ENCODE measurements at regions not wholly inside any gene's neighbourhood (a gene's known extent, or its start where the extent isn't known, plus 50 kb on each side); places are given as distances from the start of the nearest gene placed in this dataset.

DNA sequence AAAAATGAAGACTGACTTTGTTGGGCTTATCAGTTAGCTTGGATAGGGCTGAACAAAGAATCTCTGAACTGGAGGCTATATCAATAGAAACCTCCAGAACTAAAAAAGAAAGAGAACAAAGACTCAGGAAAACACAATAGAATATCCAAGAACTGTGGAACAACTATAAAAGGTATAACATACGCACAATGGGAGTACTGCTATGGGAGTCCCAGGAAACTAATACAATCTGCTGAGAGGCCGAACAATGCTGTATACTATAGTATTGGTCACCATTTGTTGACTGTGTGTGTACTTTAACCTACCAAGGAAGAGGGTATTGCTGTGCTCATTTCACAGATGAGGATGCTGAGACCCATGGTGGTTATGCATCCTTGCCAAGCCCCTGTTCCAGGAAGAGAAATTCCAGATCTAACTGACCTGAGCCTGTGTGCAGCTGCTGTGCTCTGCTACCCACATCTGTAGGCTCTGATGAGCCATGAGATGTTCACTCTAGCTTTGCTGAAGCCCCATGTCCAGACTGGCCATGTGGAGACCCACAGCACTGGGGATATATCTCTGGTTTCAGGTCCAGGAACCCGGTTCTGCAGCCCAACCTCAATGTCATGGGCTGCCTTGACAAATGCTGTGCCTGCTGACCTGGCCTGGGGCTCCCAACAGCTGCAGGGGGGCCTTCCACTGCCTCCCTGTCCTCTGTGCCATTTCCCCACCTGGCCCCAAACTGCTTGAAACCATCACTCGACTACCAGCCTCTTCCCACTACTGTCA lies 254.3 kb upstream of the TNRC6C start:
- no peak for DNase-seq

DNA sequence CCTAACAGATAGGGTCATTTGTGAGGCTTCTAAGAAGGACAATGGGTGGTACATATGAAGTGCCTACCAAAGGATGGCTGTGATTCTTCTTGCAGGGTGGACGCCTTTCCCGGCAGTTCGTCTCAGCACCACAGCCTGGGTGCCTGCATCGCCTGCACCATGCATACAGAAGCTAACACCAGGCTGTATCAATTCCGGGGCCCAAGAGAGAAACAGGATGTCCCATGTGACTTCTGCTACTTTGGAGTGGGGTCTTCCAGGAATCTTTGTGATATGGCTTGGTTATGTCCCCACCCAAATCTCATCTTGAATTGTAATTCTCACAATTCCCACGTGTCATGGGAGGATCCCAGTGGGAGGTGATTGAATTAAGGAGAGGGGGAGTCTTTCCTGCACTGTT lies 251.6 kb upstream of the TNRC6C start:
- DNase-seq = no peak

DNA sequence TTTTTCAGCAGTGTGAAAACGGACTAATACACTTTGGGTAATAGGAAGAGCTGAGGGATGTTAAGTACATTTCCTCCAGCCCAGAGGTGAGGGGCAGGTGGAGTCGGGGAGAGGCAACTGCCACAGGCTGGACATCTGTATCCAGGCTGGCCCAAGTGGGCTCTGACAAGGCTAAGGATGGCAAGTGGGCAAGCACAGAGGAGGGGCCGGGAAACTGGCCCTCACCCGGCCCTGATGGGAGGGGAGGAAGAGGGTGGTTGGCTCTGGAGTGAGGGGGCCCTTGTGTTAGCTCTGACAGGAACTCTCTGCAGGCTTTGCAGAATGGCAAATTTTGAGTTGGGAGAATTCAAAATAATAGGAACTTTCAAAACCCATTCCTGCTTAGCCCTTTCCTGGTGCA lies 251.0 kb upstream of the TNRC6C start:
- DNase-seq = no peak

DNA sequence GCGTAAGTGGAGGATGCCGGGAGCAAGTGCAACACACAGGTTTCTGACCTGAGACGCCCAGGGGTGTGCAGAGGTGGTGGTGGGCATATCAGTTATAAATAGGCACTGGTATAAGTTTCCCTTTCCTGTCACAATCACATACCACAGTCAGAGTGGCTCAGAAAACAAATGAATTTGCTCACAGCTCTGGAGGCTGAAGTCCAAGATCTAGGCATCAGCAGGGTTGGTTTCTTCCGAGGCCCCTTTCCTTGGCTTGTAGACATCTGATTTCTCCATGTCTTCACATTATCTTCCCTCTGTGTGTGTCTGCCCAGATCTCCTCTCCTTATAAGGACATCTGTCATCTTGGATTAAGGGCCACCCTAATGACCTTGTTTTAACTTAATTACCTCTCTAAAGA lies 250.5 kb upstream of the TNRC6C start:
- DNase-seq = no peak

DNA sequence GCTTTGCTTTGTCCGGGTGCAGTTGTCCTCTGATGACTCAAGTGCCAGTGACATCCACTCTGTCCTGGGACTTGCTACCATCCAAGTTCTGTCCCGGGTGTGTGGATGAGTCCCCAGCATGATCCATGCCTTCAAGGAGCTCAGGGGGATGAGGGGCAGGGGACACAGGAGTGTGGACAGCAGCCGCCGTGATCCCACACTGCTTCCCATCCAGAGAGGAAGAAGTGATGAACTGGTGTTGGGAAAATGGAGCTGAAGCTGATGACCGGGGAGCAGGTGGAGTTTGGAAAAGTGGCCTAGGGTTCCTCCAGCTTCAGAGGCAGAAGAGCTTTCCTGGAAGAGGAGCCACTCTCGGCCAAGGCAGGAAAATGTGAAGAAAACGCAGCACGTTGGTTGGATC lies 249.6 kb upstream of the TNRC6C start:
- no peak for DNase-seq

DNA sequence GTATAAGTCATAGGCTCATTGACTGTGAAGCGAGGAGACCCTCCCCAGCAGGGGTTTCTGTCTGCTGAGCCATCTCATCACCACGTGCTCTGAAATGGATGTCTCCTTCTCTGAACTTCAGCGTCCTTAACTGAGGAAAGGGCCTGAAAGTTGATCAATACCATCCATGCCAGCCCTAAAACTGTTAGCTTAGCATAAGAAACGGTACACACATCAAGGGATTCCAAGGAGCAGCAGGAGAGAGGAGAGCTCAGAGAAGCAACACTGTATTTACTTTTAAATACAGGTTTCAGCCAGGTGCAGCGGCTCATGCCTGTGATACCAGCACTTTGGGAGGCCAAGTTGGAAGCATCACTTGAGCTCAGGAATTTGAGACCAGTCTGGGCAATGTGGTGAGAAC lies 248.9 kb upstream of the TNRC6C start:
- DNase-seq = no peak

DNA sequence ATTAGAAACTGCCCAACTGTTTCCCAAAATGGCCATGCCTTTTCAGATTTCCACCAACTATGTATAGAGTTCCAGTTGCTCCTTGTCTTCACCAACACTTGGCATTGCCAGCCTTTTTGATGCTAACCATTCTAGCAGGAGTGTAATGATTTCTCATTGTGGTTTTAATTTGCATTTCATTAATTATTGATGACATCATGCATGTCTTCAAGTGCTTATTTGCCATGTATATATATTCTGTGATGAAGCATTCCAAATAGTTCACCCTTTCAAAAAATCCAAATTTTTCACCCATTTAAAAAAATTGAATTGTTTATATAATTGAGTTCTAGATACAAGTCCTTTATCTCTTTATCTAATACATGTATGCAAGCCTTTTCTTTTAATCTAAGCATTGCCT lies 245.9 kb upstream of the TNRC6C start:
- no peak for DNase-seq

DNA sequence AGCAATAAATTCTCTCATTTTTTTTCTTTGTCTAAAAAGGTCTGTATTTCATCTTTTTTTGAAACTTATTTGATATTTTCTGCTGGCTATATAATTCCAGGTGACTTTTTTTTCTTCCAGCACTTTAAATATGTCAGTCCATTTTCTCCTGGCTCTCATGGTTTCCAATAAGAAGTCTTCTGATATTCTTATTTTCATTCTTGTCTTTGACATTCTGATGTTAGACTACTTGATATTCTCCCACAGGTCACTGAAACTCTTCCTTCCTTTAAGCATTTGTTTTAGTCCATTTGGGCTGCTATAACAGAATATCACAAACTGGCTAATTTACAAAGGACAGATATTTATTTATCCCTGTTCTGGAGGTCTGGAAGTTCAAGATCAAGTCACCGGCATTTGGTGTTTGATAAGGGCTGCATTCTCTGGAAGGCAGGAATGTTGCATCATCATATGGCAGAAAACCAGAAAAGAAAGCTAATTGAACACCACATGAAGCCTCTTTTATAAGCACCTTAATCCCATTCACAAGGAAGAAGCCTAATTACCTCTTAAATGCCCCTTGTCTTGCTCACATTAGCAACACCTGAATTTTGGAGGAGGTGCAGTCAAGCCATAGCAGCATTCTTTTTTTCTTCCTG lies 242.1 kb upstream of the TNRC6C start:
- DNase-seq = no peak

DNA sequence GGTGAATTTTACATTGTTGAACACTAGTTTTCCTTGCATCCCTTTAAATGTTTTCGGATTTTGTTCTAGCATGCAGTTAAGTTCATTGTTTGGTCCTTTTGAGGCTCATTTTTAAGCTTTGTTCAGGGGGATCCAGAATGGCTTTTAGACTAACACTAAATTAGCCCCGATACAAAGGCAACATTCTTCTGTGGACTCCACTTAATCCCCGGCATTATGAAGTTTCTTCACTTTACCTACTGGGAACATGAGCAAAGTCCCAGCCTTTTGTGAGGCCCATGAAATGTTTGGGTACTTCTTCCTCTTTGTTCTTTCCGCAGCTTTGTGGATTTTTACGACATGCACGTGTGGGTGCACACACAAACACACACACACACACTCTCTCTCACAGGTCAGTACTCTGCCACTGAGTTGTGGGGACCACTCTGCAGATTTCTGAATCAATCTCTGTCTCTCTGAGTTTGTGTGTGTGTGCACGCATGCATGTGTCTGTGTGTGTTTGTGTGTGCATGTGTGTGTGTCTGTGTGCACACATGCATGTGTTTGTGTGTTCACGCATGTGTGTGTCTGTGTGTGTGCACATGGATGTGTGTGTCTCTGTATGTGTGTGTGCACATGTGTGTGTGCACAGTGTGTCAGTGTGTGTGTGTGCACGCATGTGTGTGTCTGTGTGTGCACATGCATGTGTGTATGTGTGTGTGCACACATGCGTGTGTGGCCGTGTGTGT lies 240.4 kb upstream of the TNRC6C start:
- no peak for DNase-seq

DNA sequence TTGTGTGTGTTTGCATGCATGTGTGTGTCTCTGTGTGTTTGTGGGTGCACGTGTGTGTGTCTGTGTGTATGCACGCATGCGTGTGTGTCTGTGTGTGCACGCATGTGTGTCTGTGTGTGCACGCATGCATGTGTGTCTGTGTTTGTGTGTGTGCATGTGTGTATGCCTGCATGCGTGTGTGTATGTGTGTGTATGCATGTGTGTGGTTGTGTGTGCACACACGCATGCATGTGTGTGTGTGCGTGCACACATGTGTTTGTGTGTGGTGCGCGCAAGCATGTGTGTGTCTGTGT lies 239.9 kb upstream of the TNRC6C start:
- DNase-seq = no peak

DNA sequence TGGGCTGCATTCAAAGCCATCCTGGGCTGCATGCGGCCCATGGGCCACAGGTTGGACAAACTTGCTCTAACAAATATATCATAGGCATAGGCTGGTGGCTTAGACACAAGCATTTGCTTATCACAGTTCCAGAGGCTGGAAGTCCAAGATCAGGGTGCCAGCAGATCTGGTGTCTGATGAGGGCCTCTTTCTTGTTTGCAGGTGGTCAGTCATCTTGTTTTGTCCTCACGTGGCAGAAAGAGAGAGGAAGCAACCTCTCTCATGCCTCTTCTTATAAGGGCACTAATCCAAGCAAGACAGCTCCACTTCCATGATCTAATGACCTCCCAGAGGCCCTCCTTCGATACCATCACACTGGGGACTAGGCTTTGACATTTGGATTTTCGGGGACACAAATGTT lies 238.7 kb upstream of the TNRC6C start:
- DNase-seq = no peak

DNA sequence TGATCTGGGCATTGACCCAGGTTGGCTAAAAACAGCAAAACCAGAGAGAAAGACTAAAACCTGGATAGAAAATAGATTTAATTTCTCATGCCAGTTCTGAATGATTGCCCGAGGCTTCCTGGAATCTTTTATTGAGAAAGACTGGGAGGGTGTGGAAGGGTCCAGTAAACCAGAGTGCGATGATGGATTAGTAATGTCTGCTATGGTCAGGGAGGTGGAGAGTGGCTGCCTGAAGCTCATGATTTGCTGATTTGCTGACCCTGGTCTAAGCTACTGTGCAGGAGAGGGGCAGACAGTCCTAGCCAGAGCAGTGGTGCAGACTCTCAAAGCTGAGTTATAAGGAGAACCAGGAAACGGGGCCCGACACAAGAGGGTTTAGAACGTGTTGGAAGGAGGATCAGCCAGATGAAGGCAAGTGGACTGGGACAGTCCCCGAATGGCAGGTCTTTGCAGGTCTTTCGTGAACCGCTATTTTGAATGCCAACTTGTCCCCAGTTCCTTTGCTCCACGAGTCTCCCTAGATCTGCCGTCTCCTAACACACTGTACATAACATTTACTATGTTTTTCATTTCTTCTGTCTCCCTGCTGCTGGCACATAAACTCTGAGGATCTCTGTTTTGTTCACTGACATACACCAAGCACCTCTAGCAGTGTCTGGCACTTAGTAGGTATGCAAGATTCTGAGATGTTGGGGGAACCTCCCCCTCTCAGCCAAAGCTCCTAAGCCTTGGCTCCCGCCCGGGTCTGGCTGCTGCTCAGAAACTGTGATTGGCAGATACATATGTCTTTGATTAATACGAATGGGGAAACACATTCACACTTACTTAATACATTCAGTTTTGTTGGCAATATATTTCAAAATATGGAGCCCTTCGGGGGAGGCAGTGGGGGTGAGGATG lies 237.3 kb upstream of the TNRC6C start:
- DNase-seq = peak; percentile 7

DNA sequence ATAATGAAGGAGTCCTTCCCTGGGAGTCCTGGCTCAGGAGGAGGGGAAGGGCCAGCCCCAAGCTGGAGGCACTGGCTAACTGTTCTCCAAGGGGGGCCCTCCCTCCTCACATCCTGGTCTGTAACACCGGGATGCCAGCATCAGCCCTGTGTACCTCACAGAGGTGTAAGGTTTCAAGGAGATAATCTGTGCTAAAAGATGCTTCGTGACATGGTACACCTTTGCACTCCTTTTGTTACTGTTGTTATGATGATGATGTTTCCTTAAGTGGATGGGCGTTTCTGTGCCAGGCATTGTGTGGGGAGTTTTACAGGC lies 236.7 kb upstream of the TNRC6C start:
- DNase-seq = no peak

DNA sequence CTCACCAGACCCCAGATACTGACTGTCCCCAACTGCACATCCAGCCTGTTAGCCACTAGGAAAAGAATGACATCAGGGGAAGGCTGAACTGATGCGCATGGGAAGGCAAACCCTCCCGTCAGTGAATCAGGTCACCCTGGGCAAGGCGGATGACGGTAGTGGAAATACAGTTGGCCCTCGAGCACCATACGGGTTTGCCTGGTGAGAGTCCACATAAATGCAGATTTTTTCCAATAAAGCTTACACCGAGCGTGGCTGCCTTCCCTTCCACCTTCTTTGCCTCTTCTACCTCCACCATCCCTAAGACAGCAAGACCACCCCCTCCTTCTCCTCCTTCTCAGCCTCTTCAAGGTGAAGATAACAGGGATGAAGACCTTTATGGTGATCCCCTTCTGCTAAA lies 236.1 kb upstream of the TNRC6C start:
- no peak for DNase-seq

DNA sequence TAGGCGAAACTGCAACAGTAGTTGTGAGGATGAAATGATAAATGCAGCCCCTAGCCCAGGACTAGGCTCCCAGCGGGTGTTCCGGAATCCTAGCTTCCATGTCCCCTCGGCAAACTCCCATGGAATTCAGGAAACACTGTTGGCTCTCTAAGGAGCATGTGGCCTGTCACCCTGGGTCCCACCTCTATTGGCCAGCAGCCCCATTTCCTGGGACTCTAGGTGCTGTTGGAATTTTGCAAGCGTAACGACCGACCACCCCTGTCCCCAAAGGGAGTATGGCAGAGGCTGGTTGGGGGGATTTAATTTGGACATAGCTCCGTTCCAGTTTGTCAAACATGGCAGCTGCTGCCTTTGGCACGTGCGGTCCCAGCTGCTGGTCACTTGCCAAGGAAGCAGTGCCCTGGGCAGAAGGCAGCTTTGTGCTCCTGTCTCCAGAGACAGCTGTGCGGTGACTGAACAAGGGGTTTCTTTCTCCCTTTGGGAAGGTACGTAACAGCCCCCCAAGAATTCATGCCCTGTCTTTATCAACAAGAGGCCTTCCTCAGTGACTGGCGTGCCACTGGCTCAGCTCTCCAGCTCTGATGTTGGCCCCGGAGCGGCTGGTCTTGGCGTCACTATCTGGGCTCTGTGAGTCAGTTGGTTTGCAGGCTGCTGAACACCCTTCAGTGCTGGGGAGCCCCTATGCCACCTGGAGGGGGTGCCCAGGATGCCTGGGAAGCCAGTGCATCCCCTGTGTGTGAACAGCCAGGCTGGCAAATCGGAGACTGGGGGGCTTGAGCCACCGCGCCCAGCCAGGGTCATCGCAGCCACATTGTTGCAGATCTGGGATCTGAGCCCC lies 235.2 kb upstream of the TNRC6C start:
- no peak for DNase-seq

DNA sequence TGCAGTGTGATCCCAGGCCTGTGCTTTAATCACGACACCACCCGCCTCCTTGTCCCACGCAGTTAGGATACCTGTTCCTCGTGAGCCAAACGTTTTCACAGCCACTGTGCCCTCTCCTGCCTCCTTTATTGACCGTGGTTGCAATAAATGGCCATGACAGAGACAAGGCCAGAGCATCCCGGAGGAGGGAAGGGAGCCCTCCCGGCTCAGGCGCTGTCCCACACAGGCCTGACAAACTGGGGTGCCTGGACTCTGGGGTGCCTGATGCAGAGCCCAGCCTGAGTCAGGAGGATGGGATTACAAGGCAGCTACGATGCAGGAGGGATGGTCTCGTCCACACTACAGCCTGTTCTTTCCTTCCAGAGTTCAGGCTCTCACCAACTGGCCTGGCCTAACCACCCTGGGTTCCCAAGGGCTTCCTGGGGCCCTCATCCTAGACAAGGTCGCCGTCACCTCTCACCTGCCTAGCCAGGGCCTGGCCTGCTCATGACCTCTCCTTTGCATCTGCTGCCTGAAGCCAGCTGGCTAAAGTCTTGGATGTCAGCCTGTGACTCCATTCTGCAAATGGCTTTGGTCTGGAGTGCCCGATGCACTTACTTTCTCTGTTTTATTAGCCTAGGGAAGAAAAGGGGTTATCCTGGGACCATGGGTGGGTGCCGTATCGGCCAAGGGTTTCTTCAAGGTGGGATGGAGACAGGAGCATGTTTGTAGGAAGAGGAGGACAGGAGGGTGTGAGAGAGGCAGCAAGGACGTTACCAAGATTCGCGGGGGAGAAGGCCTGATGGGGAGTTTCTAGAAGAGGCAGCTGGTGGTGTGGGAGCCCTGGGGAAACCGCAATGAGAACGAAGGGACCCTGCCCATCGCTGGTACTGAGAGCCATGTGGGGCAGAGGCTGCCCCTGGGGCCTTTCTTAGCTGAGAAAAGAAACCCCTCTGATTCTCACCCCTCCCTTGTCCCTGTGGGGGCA lies 234.3 kb upstream of the TNRC6C start:
- no peak for DNase-seq

DNA sequence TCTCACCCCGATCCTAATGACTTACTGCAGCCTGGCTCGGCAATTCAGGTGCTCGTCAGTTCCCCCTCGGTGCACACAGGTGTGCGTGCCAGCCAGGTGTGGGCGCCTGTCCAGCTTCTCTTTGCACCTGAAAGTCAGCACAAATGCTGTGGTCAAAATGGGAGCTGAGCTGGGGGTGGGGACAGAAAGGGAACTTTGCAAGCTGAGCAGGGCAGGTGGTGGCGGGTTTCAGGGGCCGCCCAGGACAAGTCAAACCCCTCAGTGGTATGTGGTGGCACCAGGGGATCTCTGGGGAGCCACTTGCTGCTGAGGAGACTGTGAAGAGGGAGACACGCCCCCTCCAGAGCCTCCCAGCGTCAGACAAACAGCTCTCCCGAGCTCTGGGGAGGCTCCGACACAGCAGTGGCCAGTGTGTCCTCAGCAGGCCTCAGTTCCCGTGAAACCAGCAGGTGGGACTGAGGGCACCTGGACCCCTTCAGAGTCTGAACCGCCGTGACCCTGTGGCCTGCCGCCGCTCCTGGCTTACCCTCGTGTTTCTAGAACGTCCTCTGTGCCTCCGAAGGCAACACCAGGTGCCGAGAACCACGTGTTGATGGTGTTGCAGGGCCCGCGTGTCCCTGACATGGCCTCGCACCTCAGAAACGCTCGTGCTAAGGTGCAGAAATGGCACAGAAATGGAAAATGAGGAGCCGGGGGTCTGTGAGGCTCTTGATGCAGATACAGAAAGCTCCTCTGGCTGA lies 233.5 kb upstream of the TNRC6C start:
- no peak for DNase-seq

DNA sequence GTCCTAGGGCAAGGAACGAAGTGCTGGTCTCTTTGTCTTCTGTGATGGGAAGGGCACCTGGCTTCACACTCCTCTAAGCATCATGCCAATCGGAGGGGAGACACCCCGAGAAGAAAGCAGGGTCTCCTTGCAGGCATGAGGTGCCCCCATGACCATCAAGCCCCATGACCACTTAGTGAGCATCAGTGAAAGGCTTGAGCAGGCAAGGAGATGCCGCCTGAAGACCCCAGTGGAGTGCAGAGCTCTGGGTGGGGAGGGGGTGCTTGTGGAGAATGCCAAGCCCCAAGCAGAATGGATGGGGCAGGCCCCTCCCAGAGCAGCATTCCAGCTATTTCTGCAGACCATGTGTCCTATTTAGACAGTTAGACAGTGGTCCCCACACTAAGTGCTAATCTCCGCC lies 232.7 kb upstream of the TNRC6C start:
- no peak for DNase-seq

DNA sequence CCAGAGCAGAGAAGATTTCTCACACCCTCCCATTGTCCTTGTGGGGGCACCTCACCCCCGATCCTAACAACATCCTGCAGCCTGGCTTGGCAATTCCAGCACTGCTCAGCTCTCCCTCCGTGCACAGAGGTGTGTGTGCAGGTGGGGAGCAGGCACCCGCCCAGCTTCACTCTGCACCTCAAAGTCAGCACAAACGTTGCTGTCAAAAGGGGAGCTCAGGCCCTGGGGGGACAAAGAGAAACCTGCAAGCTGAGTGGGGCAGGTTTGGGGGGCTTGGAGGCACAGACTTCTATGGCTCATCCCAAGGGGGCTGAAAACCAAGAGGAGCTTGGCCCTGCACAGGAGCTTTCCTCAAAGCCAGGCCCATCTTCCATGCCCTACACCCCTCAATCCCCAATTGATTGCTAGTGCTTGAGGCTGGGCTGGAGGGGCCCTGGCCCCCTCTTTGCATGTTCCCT lies 231.9 kb upstream of the TNRC6C start:
- no peak for DNase-seq

DNA sequence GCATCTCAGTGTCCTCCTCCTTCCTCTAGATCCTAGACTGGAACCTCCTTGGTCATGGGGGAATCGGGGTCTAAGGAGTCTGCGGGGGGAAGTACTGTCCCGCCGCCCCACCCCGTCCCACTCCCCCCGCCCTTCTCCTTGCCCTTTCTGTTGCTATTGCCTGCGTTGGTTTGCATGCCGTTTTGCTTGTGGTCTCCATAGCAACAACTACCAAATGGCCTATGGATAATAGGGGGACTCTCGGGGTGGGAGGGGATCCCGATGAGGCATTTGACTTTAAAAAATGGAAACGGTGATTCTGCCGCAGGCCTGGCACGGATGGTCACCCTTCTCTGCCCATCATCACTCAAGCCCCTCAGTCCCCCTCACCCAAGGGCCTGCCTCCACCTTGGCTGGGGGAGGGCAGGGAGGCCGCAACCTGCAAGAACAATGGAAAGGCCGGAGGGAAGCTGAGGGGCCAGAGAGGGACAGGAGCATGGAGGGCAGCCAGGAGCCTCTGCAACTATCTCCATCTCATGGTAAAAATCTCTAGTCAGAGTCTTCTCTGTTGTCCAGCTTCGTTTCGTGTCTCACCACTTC lies 231.4 kb upstream of the TNRC6C start:
- no peak for DNase-seq

All from skin of body (tissue), 1 donor.